D341Med (cell line): ENCODE measurements at regions not wholly inside any gene's neighbourhood (a gene's known extent, or its start where the extent isn't known, plus 50 kb on each side); places are given as distances from the start of the nearest gene placed in this dataset.
"Not testable (repeated sequence)": the region's sequence is repeated elsewhere in the genome, so short reads cannot be mapped to it uniquely, and the experiment has no call there.

Source experiments
- DNase-seq: peaks from one replicate; pipeline ENCODE4 v3.0.0; 2012; ENCODE audit warnings: low spot score

DNA sequence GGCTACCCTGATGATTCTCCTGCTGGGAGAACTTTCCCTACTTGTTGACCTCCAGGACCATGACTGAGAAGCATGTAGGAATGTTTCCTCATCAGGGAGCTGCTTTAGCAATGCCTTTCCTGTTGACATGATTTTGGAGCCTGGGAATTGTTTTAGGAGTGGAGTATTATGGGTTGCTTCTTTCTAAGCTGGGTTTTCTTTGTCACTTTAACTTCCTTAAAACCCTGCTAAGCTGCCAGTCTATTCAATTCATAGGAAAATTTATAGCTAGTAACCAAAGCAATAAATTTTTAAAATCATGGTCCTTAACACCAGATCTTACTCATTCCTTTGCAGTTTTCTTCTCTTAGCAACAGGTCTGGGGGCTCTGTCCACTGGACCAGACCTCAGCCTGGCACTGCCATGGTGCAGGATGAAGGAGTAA is 125.6 kb upstream of the TACR1 start:
- no peak for DNase-seq

DNA sequence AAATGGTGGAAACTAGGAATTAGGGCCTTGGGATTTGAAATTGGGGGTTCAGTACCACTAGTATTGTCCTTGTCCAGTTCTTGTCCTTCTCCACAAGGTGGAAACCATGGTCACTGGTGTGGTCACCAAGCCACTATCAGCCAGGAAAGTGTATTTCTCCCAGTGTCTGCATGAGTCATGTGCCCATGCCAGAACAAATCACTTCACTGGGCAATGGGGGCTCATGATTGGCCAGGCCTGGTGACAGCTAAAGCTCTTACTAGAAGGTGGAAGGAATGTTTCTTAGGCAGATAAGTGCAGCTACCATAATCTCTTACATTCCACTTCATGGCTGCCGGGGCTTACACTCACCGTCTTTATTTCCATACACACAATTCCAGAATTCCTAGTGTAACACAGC is 124.8 kb upstream of the TACR1 start:
- no peak for DNase-seq

GRCh38 chr2:75321599-75321922 is 122.2 kb upstream of the TACR1 start:
- DNase-seq = peak; percentile 22

DNA sequence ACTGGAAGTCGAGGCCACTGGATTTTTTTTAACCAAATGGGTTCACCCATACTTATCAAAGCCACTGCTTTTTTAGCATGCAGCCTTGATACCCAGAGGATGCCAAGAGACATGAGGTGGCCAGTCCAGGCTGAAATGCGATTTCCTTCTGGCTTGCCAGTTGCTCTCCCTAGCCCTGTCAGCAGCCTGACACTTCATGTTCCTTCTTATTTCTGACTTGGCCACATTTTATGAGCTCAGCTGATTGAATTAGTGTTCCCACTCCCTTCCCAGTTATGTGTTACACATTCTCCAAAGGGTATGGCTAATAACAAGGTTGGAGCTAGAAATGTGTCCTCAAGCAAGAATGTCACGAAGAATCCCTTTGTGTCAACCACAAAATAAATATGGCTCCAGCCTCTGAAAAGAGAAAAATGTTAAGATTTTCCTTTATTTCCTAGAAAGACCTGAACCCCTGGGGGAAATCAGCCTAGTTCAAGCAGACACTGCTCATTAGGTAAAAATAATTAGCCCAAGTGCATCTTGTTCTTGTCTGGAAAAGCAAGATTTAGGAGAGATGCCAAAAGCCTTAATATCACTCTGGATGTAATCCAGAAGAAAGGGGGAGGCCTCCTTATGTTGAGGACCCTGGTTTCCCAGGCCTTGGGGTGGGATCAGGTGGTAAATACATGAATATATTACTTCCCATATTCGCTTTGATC is 121.7 kb upstream of the TACR1 start:
- DNase-seq = peak; percentile 20

DNA sequence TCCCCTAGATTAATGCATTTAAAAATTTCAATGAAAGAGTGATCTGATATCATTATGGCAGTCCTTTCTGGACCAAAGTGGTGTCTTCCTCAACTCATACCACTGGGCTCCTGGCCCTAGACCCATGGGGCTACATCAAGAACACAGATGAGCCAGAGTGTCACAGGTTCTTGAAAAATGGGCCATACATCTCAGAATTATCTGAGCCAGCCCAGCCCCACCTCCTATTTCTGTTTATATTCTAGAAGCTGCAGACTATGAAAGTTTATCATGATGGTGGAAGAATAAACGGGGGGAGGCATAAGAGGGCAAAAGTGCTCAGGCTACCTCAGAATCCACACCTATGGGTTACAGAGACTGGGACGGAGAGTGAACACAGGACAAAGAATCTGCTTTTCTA is 120.6 kb upstream of the TACR1 start:
- DNase-seq = no peak

GRCh38 chr2:75317802-75318201 is 118.5 kb upstream of the TACR1 start:
- no peak for DNase-seq

- DNase-seq = no peak
Measured at GRCh38 chr2:75317316-75317715, 118.0 kb upstream of the TACR1 start.

GRCh38 chr2:75315436-75315835 is 116.1 kb upstream of the TACR1 start:
- no peak for DNase-seq

DNA sequence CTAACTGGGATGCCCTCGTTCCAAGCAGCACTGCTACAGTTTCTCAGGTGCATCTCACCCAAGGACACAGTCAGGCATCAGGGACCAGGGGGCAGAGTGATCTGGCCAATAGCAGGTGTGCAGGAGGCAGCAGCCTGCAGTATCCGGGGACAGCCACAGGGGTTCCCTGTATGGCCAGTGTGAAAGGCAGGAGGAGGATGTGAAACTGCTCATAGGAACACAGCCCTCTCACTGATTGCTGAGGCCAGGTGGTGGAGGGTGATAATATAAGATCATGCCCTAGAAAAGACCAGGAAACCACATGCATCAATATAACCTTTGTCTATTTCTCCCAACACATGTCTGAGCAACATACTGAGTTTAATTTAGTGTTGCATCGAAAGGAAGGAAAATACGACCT is 112.7 kb upstream of the TACR1 start:
- peak; percentile 26 for DNase-seq

- DNase-seq = no peak
Measured at GRCh38 chr2:75311521-75311920, 112.2 kb upstream of the TACR1 start.

- DNase-seq = no peak
Measured at GRCh38 chr2:75310876-75311275, 111.6 kb upstream of the TACR1 start.

DNA sequence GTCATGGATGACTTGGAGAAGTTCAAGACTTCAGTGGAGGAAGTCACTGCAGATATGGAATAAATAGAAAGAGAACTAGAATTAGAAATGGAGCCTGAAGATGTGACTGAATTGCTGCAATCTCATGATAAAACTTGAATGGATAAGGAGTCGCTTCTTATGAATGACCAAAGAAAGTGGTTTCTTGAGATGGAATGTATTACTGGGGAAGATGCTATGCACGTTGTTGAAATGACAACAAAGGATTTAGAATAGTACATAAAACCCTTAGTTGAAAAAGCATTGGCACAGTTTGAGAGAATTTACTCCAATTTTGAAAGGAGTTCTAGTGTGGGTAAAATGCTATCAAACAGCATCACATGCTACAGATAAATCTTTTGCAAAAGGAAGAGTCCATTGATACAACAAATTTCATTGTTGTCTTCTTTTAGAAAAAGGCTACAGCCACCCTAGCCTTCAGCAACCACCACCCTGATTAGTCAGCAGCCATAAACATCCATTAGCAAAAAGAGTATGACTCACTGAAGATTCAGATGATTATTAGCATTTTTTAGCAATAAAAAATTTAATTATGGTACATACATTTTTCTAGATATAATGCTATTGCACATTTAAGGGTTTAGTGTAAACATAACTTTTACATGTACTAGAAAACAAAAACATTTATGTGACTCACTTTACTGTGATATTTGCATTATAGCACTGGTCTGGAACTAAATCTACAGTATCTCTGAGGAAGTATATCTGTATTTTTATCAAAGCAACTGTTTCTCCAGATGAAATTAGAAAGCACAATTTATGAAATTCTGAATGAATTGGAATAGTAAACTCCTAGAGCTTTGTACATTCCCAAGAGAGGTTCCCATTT is 110.5 kb upstream of the TACR1 start:
- no peak for DNase-seq

GRCh38 chr2:75303227-75303626 is 103.9 kb upstream of the TACR1 start:
- DNase-seq = no peak

DNA sequence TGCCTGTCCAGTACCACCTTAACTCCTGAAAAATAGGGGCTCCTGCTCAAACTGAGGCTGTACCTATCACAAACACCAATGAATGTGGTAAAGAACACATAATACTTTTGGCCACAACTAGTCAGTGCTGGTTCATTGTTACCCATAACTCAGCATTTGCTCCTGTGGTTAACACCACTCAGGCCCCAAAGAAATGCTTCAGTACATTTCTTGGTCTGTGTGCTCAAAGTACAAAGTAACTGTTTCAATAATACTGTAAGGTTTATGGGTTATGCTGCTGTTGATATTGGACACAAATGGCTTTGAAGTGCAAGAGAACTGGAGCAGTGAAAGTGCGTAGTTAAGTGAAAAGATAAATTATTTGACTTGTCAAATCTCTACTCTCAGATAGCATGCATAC is 95.0 kb upstream of the TACR1 start:
- DNase-seq = no peak

- no peak for DNase-seq
Measured at GRCh38 chr2:75292826-75293225, 93.5 kb upstream of the TACR1 start.

GRCh38 chr2:75290600-75291150 is 91.4 kb upstream of the TACR1 start:
- no peak for DNase-seq

DNA sequence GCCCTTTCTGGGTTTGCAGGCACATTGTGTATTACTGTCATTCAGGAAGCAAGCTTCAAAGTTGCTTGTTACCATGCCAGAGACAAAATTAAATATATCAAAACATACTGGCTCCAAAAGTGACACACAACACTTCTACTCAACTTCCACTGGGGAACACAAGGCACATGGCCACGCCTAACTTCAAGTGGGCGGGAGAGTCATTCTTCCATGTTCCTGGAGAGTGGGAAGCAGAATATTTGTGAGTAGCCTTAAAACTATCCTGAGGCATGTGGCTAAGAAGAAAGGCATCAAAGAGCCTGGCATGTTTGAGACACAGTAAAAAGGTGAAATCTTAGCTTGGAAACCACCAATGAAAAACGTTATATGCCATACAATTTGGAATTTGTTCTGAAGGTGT is 90.5 kb upstream of the TACR1 start:
- DNase-seq = no peak

DNA sequence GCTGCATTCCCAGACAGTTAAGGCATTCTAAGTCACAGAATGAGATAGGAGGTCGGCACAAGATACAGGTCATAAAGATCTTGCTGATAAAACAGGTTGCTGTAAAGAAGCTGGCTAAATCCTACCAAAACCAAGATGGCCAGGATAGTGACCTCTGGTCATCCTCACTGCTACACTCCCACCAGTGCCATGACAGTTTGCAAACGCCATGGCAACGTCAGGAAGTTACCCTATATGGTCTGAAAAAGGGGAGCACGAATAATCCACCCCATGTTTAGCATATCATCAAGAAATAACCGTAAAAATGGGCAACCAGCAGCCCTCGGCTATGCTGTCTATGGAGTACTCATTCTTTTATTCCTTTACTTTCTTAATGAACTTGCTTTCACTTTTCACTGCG is 89.9 kb upstream of the TACR1 start:
- not testable (repeated sequence) for DNase-seq

DNA sequence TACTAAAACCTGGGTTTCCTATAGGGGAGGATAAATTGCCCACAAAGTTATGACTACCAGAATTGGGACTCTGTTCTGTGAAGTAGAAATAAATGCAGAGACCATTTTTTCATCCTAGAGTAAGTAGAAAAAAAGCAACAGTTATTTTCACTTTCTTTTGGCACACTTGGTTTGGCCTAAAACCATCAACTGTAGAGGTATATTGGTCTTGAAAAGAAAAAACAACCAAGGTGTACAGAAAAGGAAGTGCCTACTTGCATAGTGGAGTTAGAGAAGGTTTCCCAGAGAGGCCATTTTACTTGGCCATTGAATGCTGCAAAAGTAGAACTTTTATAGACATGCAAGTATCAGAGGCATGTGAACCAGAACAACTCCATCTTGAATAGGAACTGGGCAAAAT is 89.4 kb upstream of the TACR1 start:
- no peak for DNase-seq

- DNase-seq = no peak
Measured at GRCh38 chr2:75287624-75288316, 88.5 kb upstream of the TACR1 start.

GRCh38 chr2:75284345-75284744 is 85.0 kb upstream of the TACR1 start:
- DNase-seq = no peak

- no peak for DNase-seq
Measured at GRCh38 chr2:75278821-75279379, 79.6 kb upstream of the TACR1 start.
